HEK293T (cell line): ENCODE measurements at regions not wholly inside any gene's neighbourhood (a gene's known extent, or its start where the extent isn't known, plus 50 kb on each side); places are given as distances from the start of the nearest gene placed in this dataset.

Experiments used
- CTCF ChIA-PET: fragments of 350-600 bp; formaldehyde crosslinking; extraction: SDS; loops from one replicate; lab custom pipeline; 2021; ENCODE audit warnings: antibody characterized with exemption, inconsistent platforms; lab: Yijun Ruan, JAX
- POLR2A ChIA-PET: fragments of 350-600 bp; formaldehyde crosslinking; extraction: SDS; loops from one replicate; lab custom pipeline; 2020; ENCODE audit warnings: antibody characterized with exemption, inconsistent platforms; lab: Yijun Ruan, JAX
- DNase-seq: peaks from one replicate; pipeline ENCODE4 v3.0.0; 2012; ENCODE audit warnings: mixed read lengths; ENCODE audit errors: extremely low spot score
- ARNT ChIP-seq: fragments of 450-650 bp; IDR thresholded peaks from 2 replicates; pipeline ENCODE4 v1.6.1; 2017; ENCODE audit warnings: mild to moderate bottlenecking
- BHLHE40 ChIP-seq: fragments of 450-650 bp; IDR thresholded peaks from 2 replicates; pipeline ENCODE4 v1.6.1; 2016; ENCODE audit warnings: mild to moderate bottlenecking, moderate library complexity, borderline replicate concordance
- CTBP1 ChIP-seq: fragments of 450-650 bp; IDR thresholded peaks from 2 replicates; pipeline ENCODE4 v1.6.1; 2016; ENCODE audit warnings: borderline replicate concordance
- ELF4 ChIP-seq: fragments of 450-650 bp; IDR thresholded peaks from 2 replicates; pipeline ENCODE4 v1.6.1; 2017; ENCODE audit warnings: antibody characterized with exemption
- FOXA1 ChIP-seq: fragments of 450-650 bp; IDR thresholded peaks from 2 replicates; pipeline ENCODE4 v1.6.1; 2016; ENCODE audit warnings: mild to moderate bottlenecking
- FOXK2 ChIP-seq: fragments of 450-650 bp; IDR thresholded peaks from 2 replicates; pipeline ENCODE4 v1.6.1; 2016; ENCODE audit warnings: mild to moderate bottlenecking
- FOXM1 ChIP-seq: fragments of 450-650 bp; IDR thresholded peaks from 2 replicates; pipeline ENCODE4 v1.6.1; 2017; ENCODE audit warnings: mild to moderate bottlenecking, borderline replicate concordance
- HDGF ChIP-seq: fragments of 450-650 bp; IDR thresholded peaks from 2 replicates; pipeline ENCODE4 v1.6.1; 2017; ENCODE audit warnings: antibody characterized with exemption, borderline replicate concordance
- L3MBTL2 ChIP-seq: fragments of 450-650 bp; conservative IDR thresholded peaks from 2 replicates; pipeline ENCODE4 v1.6.1; 2016; ENCODE audit warnings: mild to moderate bottlenecking
- LEF1 ChIP-seq: fragments of 450-650 bp; IDR thresholded peaks from 2 replicates; pipeline ENCODE4 v1.6.1; 2017; ENCODE audit warnings: mild to moderate bottlenecking, borderline replicate concordance
- NFRKB ChIP-seq: fragments of 450-650 bp; IDR thresholded peaks from 2 replicates; pipeline ENCODE4 v1.6.1; 2016; ENCODE audit warnings: mild to moderate bottlenecking, moderate library complexity
- SP1 ChIP-seq: fragments of 450-650 bp; IDR thresholded peaks from 2 replicates; pipeline ENCODE4 v1.6.1; 2017
- SUZ12 ChIP-seq: fragments of 450-650 bp; IDR thresholded peaks from 2 replicates; pipeline ENCODE4 v1.6.1; 2016; ENCODE audit warnings: mild to moderate bottlenecking
- TARDBP ChIP-seq: fragments of 450-650 bp; IDR thresholded peaks from 2 replicates; pipeline ENCODE4 v1.6.1; 2016
- ZNF384 ChIP-seq: fragments of 450-650 bp; IDR thresholded peaks from 2 replicates; pipeline ENCODE4 v1.6.1; 2016
- TF ChIP-seq, protein P1 (sequence below): fragments of 450-650 bp; IDR thresholded peaks from 2 replicates; pipeline ENCODE4 v1.6.1; 2016

DNA sequence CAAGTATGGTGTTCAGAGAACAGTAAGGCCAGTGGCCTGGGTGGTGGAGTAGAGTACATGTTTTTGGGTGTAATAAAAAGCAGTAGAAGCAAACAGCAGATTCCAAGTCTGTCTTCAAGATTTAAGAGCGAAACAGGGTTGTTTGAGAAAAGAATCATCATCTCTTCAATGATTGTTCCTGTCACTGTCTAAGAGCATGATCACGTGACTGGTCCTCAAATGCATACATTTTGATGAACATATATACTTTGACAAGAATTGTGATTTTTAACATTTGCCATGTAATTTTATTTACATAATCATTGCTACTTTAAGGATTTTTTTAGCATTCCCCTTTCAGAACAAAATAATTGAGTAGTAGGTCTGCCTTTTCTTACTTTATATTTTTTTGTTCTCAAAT is 252.6 kb upstream of the GPR101 start:
- TF ChIP-seq TARDBP (no peak), FOXA1 (no peak), SP1 (no peak), HDGF (no peak), NFRKB (no peak), FOXM1 (no peak), SUZ12 (no peak), BHLHE40 (no peak), L3MBTL2 (no peak), ZNF384 (no peak), ELF4 (no peak), ARNT (no peak)
- TF ChIP-seq, protein P1, sequence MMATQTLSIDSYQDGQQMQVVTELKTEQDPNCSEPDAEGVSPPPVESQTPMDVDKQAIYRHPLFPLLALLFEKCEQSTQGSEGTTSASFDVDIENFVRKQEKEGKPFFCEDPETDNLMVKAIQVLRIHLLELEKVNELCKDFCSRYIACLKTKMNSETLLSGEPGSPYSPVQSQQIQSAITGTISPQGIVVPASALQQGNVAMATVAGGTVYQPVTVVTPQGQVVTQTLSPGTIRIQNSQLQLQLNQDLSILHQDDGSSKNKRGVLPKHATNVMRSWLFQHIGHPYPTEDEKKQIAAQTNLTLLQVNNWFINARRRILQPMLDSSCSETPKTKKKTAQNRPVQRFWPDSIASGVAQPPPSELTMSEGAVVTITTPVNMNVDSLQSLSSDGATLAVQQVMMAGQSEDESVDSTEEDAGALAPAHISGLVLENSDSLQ: no peak
- ChIA-PET CTCF (no interaction called here), POLR2A (no interaction called here)
- no peak for DNase-seq

DNA sequence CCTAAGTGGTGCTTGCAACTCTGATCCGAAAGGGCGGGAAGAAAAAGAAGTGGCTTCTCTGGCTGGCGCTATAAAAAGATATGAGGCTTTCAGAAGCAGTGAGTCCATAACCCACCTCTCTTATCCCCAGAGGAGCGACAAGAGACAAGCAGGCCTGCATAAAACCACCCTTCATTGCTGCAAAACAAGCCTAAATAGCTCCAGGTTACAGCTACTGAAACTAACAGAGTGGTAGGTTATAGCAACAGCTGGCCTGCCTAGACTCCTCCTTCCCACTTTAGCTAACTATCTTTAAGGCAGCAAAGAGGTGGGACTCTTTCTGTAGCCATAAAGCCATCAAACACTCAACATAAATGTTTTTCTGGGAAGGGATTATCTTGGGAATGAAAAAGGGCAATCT is 245.0 kb upstream of the GPR101 start:
- CTCF ChIA-PET: no interaction called here
- no peak for DNase-seq
- POLR2A ChIA-PET: no interaction called here
- TF ChIP-seq SUZ12: no peak
- no peak for TF ChIP-seq HDGF
- TF ChIP-seq ZNF384: no peak
- TF ChIP-seq L3MBTL2: no peak

DNA sequence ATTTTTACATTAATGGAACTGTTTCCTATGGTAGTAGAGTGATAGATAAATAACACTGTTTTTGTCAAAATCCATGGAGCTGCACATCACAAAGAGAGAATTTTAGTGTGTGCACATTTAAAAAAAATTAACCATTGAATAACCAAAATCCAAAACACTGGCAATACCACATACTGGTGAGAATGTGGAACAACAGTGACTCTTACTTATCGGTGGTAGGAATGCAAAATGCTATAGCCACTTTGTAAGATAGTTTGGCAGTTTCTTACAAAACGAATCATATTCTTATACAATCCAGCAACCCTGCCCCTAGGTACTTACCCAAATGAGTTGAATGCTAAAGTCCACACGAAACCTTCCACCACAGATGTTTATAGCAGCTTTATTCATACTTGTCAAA is 229.6 kb upstream of the GPR101 start:
- ChIA-PET POLR2A (no interaction called here), CTCF (no interaction called here)
- TF ChIP-seq ELF4: no peak
- TF ChIP-seq FOXM1: no peak
- TF ChIP-seq SUZ12: no peak
- DNase-seq: no peak

DNA sequence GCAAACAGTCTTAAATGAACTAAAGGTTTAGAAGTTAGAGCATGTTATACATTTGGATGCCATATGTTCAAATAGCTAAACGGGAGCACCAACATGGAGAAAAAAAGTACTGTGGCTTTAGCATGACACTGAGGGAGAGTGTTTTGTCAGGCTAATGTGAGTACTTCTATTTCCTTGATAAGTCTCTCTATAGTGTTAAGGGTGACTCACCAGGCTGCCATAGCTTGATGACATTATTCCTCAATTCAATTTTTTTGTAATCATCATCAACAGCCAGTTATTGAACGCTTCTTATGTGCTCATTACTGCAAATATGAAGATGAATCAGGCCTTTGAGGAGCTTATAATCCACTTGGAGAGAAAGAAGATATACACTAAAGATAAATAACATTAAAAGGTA is 211.4 kb upstream of the GPR101 start:
- TF ChIP-seq LEF1 (no peak), FOXA1 (no peak), ELF4 (no peak), FOXM1 (no peak), BHLHE40 (no peak)
- TF ChIP-seq, protein P1: no peak
- ChIA-PET CTCF (no interaction called here), POLR2A (no interaction called here)
- no peak for DNase-seq

DNA sequence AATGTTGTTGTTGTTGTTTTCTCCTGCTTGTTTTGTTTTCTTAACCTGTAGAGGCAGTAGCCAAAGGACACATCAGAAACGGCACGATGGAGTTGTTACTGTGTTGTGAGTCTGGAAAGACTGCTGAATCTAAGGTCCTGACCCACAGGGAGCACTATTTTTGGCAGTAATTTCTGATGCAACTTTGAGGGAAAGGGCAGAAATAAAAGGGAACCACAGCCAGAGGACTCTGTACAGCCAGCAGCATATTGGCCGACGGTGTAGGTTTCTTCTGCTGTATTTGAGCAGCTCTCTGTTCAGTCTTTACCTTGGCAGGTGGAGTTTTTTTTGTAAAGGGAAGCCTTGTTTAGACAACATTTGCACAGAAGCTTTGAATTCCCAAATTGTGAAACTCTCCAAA is 203.0 kb upstream of the GPR101 start:
- DNase-seq: no peak
- TF ChIP-seq FOXM1 (no peak), ELF4 (no peak), TARDBP (no peak), FOXA1 (no peak)
- POLR2A ChIA-PET: no interaction called here
- CTCF ChIA-PET: no interaction called here

DNA sequence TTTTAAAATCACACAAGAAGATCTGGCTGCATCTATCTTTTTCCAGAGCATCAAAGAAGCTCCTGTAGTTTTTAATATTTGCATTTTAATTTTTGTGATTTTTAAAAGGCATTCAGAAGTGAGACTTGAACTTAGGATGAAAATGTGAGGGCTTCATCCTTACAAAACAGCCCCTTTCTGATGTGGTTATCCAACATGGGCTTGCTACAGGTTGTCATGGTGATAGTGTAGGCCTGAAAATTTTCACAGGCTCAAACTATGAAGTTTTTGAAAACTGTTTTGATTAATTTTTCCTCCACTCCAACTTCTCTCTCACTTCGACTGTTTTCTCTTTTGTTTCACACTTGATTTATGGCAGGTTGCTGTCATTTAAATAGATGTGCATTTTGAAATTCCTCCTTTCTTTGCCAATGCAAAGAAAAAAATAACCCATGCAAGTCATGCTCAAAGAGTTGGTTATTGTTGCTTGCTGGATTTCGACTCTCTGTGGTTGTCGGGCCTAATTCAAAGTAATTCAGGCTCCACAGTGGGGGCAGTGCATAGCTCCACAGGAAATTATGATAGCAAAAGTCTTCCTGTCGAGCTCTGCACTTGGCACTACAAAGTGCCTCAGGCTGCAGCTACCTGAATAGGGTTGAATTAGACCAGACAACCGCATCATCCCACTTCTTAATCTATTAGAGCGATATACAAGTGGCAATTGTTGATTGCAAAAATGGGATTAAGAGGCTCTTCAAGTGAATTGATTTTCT is 201.0 kb upstream of the GPR101 start:
- ChIA-PET POLR2A (no interaction called here), CTCF (no interaction called here)
- TF ChIP-seq SUZ12 (no peak), ZNF384 (no peak), CTBP1 (no peak), FOXA1 (no peak), ELF4 (no peak), L3MBTL2 (no peak), HDGF (no peak)
- no peak for DNase-seq

DNA sequence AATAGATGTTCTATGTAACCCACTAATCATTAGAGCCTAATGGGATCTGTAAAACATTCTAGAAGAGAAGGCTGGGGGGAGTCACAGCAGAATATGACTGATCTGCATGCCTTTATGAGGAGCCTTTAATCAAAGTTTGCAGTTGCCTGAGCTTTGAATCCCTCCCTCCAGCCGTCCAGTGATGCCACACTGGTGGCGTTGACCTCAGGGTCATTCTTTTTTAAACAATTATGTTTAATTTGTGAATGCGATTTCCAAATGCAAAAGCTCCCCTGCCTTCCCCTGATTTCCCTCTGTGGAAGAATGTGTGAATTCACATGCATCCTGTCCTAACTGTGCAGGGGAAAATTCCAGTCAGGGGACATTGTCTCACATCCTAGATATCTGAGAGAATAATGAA is 199.7 kb upstream of the GPR101 start:
- DNase-seq: no peak
- ChIA-PET CTCF (no interaction called here), POLR2A (no interaction called here)
- TF ChIP-seq LEF1: no peak

DNA sequence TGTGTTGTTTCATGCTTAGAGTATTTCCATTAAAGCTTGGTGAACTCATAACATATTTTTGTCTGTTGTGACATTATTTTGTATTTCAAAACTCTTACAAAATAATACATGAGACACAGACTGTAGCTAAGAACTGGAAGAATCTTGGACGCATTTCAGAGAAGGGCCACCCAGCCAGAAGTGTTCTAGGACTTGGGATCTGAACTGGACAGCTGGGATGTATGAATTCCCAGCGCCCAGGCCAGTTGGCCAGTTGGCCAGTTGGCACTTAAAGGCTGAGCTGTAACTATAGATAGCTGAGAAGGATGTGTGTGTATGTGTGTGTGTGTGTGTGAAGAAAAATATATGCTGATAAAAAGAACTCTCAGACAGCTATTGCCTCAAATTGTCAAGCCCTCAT is 193.4 kb upstream of the GPR101 start:
- no peak for DNase-seq
- ChIA-PET POLR2A (no interaction called here), CTCF (no interaction called here)
- TF ChIP-seq SUZ12 (no peak), FOXA1 (no peak), FOXM1 (no peak), NFRKB (no peak), SP1 (no peak), BHLHE40 (no peak), LEF1 (no peak), ELF4 (no peak), L3MBTL2 (no peak), TARDBP (no peak), CTBP1 (no peak), ARNT (no peak), ZNF384 (no peak), HDGF (no peak), FOXK2 (no peak)
- TF ChIP-seq, protein P1: no peak
